ENCODE measurements at regions not wholly inside any gene's neighbourhood (a gene's known extent, or its start where the extent isn't known, plus 50 kb on each side); places are given as distances from the start of the nearest gene placed in this dataset.

GRCh38 chr1:69203166-69203565 is 364.6 kb upstream of the LRRC7 start:
- TF ChIP-seq POLR2A (IDR thresholded peaks at IDR 0.05) (no peak), CTCF (IDR thresholded peaks at IDR 0.05) (no peak)
